GM18519 (cell line): ENCODE measurements at regions not wholly inside any gene's neighbourhood (a gene's known extent, or its start where the extent isn't known, plus 50 kb on each side); places are given as distances from the start of the nearest gene placed in this dataset.

Source experiments
- ATAC-seq: cut with Tn5 transposase; IDR thresholded peaks from one replicate; pipeline ENCODE4 v1.9.1; 2021; ENCODE audit warnings: mild to moderate bottlenecking, moderate library complexity; ENCODE audit not compliant: unreplicated experiment, low FRiP score

- no peak for ATAC-seq
These were observed 58.7 kb upstream of the SH3RF3 start for GRCh38 chr2:109070290-109070689.

DNA sequence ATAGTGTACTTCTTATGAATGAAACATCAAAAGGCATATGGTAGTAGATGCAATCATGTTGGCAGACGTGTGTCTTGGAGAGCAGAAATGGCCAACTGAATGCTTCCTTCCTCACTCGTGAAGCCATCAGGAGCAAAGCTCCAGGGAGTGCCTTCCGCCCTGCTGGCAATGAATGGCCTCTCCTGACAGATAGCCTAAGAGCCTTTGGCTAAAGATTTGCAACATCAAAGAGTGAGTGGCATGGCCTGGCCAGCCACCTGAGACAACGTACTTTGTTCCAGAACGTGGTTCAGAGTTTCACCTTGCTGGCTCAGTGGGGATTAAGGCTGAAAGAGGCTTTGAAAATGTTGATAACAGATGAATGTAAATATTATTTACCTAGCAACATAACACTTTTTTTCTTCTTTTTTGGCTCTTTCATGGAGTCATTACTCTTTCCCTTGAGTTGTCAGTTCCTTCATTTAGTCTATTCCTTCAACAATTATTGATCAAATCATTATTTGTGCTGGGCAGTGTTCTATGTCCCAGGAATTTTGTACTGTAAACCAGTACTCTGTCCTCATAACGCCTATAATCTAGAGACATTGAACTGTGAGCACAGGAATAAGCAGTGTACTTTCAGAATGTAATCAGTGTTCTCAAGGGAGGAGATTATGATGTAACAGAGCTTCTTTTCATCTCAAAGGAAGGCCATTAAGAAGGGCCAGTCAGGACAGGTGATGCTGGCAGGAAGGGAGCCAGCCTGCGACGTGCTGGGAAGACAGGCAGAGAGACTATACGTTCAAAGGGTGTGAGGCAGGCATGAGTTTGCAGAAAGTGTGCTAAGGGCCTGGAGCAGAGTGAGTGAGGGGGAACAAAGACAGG is 59.4 kb upstream of the SH3RF3 start:
- no peak for ATAC-seq

DNA sequence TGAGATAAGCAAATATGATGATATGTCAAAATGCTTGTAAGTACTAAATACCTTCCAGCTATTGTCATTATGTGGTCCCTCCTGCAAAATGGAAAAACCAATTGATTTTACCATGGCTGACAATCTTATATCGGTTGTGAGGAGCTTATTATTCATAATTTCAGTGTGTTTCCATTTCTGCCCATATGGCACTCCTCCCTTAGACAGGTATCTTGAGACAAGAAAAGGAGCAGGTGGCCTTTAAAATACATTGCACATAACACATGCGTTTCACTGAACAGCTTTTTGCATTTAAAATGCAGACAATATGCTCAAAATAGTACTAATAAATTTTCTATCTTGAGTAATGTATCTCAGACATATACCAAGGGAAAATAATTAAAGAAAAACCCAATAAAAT is 60.2 kb upstream of the SH3RF3 start:
- no peak for ATAC-seq

- no peak for ATAC-seq
These were observed 61.3 kb upstream of the SH3RF3 start for GRCh38 chr2:109067631-109068125.

GRCh38 chr2:109066917-109067597 is 61.9 kb upstream of the SH3RF3 start:
- ATAC-seq, result no peak

GRCh38 chr2:109066501-109066900 is 62.5 kb upstream of the SH3RF3 start:
- ATAC-seq, result no peak

GRCh38 chr2:109065391-109065734 is 63.6 kb upstream of the SH3RF3 start:
- ATAC-seq, result no peak

DNA sequence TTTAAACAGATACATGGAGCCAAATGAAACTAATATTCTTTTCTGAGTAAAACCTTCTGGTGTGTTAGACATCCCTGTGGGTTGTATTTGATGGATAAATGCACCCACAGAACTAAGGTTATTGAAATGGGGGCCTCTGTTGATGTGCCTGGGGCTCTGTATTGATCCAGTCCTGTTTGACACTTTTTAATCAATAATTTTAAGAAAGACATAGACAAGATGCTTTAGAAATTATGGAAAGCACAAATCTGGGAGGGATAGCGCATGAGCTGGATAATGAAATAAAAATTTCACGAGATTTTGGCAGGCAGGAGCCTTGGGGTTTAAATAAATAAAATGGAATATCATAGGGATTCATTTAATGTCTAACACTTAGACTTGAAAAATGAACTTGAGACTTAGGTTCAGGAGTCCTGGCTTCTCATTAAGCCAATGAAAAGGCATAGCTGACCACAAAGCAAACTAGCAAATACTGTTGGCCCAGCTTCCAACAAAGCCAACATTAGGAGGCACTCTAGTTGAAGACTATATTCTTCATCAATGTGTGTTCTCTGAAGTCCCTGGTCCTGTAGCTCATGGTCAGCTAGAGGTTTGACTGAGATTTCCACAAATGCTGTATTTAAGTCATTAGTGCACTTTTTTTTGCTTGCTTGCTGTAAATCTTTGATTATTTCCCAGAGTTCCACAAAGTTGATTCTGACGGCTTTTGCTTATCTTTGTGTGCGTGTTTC is 64.2 kb upstream of the SH3RF3 start:
- no peak for ATAC-seq

DNA sequence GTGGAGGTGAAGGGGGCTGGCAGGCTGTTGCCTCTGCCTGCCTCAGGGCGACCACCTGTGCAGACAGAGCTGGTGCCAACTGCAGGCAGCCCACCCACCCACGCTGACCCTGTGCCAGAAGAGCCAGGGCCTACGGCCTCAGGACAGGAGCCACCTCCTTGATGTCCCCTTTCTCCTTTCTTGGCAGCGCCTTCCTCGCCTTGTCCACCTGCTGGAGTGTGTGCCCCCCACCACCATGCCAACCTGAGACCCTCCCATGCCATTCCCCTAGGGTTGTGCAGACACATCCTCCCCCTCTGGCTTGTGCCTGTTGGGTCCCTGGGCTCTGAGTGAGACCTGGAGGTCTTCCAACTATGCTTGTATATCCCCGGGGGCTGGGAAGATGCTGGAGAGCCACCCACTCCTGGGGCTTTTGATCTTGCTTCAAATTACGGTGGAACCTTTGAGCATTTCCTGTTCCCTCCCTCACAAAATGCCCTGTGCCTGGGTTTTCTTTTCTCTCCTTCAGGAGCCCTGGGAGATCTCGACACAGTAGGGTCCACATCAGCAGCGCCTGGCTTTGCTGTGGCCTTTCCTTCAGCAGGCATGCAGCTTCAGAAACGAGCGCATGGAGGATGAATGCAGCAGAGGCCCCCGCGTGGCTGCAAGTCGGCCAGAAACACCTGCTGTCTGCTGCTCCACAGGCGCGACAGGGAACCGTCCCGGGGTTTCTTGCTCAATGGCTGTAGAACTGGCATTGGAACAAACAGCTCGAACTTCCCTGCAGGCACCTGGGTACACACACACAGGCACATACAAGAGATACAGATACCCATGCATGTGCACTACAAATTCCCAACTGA is 65.9 kb upstream of the SH3RF3 start:
- no peak for ATAC-seq

DNA sequence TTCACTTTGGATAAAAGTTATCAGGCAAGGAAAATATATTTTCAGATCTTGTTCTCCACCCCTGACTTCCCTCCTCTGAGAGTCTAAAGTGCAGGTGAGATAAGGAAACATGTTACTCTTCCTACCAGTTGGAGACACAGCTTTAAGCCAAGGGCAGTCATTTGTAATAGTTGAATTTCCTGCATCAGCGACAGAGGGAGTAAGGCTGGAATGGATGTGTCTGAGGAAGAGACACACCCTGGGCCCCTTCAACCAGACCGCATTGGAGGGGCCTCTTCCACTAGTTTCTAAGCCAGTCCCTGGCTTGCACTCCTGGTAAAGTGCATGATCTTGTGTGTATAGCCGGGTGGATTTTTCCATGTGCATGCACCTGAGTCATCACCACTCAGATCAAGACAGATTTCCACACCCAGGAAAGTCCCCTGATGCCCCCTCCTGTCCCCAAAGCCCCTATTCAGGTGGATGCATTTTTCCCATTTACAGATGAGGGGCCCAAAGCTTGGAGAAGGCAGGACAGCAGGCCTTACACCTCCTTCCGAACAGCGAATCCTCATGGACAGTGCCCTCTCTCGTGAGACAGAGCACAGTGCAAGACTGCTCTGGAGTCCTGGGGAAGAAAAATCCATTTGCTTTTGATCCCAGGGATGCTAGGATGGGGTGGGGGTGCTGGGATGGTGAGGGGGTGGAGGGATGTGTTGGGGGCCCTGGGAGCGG is 66.7 kb upstream of the SH3RF3 start:
- ATAC-seq, result no peak

- no peak for ATAC-seq
These were observed 67.3 kb upstream of the SH3RF3 start for GRCh38 chr2:109061736-109062135.

DNA sequence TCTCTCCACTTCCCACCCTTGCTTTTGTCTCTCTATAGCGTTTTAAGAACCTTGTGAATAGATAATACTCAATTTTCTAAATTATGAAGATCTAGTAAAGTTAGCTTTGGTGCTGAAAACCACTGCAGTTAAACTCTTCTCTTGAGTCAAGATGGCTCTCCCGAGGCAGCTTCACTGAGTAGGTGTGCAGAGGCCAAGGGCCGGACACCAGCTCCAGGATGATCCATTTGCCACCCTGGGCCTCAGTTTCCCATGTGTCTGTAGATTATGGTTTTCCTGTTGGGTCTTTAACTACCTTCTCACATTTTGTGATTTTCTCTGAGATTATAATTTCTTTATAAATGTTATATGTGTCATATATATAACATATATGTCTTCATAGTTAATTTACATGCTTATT is 68.5 kb upstream of the SH3RF3 start:
- no peak for ATAC-seq

- no peak for ATAC-seq
These were observed 69.4 kb upstream of the SH3RF3 start for GRCh38 chr2:109059474-109060165.

DNA sequence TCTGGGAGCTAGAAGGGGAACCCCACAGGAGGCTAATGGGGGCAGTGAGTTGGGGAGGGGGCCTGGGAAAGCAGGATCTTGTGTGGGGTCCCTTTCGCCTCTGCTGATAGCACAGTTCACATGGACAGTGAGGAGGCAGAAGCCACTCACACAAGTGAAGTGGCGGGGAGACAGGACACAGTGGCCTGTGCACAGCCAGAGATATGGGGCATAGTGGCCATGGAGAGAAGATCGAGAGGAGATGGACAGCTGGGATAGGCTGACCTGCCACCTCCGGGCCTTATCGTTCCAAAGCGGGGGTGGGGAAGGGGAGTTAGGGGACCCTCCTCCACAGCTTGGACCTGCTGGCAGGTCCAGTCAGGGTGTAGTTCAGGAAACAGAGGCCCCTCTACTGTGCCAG is 69.8 kb upstream of the EDAR start:
- ATAC-seq, result no peak

DNA sequence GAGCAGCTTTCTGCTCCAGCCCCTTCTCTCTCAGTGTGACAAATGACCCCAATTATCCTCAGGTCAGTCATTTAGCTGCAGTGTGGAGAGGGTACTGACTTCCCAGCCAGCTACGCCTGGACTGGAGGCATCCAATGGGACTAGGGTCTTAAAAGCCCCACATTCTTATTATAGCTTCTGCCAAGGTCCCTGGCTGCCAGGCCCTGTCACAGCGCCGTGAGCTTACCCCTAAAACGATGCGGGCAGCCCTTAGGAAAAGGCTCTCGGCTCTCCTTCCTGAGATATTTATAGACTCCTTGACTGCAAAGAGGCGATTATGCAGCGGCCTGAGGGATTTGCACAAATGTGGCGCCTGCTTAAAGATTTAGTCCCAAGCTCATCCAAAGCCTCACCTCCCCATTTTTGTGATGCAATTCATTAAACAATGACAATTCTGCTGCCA is 69.2 kb upstream of the EDAR start:
- ATAC-seq, result no peak

DNA sequence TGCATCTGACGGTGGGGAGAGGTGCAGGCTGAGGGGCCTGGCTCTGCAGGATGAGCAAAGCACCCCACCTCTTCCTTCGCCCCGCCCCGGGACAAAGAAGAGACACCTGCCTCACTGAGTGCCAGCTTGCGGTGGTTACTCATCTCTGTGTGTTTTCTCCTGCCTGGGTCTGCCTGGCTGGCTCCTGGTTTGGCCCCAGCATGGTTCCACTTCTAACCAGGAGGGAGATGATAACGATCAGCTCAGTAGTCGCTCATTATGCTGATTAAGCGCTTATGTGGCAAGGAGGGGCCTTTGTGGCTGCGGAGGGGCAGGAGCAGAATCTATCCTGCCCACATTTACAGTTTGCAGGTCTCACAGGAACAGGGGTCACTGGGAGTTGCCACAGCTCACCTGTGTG is 68.7 kb upstream of the EDAR start:
- no peak for ATAC-seq

DNA sequence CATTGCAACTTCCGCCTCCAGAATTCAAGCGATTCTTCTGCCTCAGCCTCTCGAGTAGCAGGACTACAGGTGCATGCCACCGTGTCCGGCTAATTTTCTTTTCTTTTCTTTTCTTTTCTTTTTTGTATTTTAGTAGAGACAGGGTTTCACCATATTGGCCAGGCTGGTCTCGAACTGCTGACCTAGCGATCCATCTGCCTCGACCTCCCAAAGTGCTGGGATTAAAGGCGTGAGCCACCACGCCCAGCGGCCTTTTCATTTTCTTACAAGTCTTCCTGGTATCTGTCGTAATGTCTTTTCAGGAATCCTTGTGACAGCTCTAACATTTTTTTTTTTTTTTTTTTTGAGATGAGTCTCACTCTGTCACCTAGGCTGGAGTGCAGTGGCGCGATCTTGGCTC is 66.4 kb upstream of the EDAR start:
- no peak for ATAC-seq

DNA sequence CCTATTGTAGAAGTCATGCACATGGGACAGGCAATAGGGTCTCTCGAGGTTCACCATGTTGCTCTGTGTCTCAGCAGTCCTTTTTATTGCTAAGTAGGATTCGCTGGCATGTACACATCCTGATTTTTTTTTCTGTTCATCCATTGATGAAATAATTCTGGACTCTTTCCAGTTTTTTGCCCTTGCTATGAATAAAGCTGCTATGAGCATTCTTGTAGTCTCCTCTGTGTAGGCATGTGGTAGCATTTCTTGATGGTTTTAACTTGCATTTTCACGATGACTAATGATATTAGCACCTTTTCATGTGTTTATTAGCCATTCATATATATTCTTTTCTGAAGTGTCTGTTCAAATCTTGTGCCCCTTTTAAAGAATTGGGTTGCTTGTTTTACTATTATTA is 65.8 kb upstream of the EDAR start:
- no peak for ATAC-seq

GRCh38 chr2:109053716-109054115 is 64.7 kb upstream of the EDAR start:
- no peak for ATAC-seq
